T-helper 17 cell (primary cell): ENCODE measurements at regions not wholly inside any gene's neighbourhood (a gene's known extent, or its start where the extent isn't known, plus 50 kb on each side); places are given as distances from the start of the nearest gene placed in this dataset.

Source experiments
- ATAC-seq: fragments of 150-1000 bp; cut with Tn5 transposase; 2 replicates; pipeline ENCODE4 v1.10.0; 2021; ENCODE audit warnings: mild to moderate bottlenecking, moderate library complexity
- DNase-seq, 3 donors: peaks; one replicate each; pipeline versions ENCODE4 v3.0.0 to v3.0.0-alpha.2; 2020 to 2021
- H3K9me3 ChIP-seq: one replicate; pipeline ENCODE4 v1.7.0; 2013; ENCODE audit warnings: low read length, mild to moderate bottlenecking; ENCODE audit not compliant: control insufficient read depth, poor library complexity, severe bottlenecking
- H3K27ac Mint-ChIP-seq: one replicate; pipeline ENCODE4 v1.8.0; 2022; ENCODE audit warnings: mild to moderate bottlenecking, moderate library complexity, mixed read lengths
- H3K27me3 Mint-ChIP-seq: one replicate; pipeline ENCODE4 v1.8.0; 2022; ENCODE audit warnings: mixed read lengths
- H3K36me3 Mint-ChIP-seq: one replicate; pipeline ENCODE4 v1.8.0; 2022; ENCODE audit warnings: low read depth, mixed read lengths
- H3K4me1 Mint-ChIP-seq: one replicate; pipeline ENCODE4 v1.8.0; 2022; ENCODE audit warnings: mild to moderate bottlenecking, mixed read lengths
- H3K4me3 Mint-ChIP-seq: one replicate; pipeline ENCODE4 v1.8.0; 2022; ENCODE audit warnings: mild to moderate bottlenecking, moderate library complexity, mixed read lengths

GRCh38 chr20:43320536-43320935, 130.8 kb upstream of the PTPRT start:
- no peak for DNase-seq
- no peak overlapping the region for H3K27ac Mint-ChIP-seq
- H3K4me3 Mint-ChIP-seq, result no peak overlapping the region
- no peak for ATAC-seq
- peaks cover 32% of the 10 kb centered on the region for H3K27me3 Mint-ChIP-seq
- H3K36me3 Mint-ChIP-seq, result no peaks in the 10 kb centered on the region
- no peaks in the 10 kb centered on the region for H3K4me1 Mint-ChIP-seq
- H3K9me3 ChIP-seq, result no peaks in the 10 kb centered on the region

- Mint-ChIP-seq H3K36me3 (no peaks in the 10 kb centered on the region), H3K4me1 (no peaks in the 10 kb centered on the region), H3K27ac (no peak overlapping the region), H3K4me3 (no peak overlapping the region), H3K27me3 (peaks cover 25% of the 10 kb centered on the region)
- H3K9me3 ChIP-seq, result no peaks in the 10 kb centered on the region
- ATAC-seq, result no peak
- DNase-seq, result no peak
Observed at GRCh38 chr20:43318755-43319297, 129.1 kb upstream of the PTPRT start.

GRCh38 chr20:43316271-43316670, 126.6 kb upstream of the PTPRT start:
- H3K27me3 Mint-ChIP-seq, result peaks cover 27% of the 10 kb centered on the region

GRCh38 chr20:43309266-43309665, 119.6 kb upstream of the PTPRT start:
- DNase-seq, result no peak
- no peak for ATAC-seq
- H3K4me3 Mint-ChIP-seq, result no peak overlapping the region
- H3K27me3 Mint-ChIP-seq, result peaks cover 15% of the 10 kb centered on the region
- no peak overlapping the region for H3K27ac Mint-ChIP-seq
- H3K36me3 Mint-ChIP-seq, result no peaks in the 10 kb centered on the region
- H3K4me1 Mint-ChIP-seq, result no peaks in the 10 kb centered on the region
- H3K9me3 ChIP-seq, result no peaks in the 10 kb centered on the region

More at GRCh38 chr20:43316271-43316670, 126.6 kb upstream of the PTPRT start:
- DNase-seq (no peak), ATAC-seq (no peak)
- no peaks in the 10 kb centered on the region for H3K4me1 Mint-ChIP-seq
- H3K27ac Mint-ChIP-seq, result no peak overlapping the region
- H3K4me3 Mint-ChIP-seq, result no peak overlapping the region
- no peaks in the 10 kb centered on the region for H3K9me3 ChIP-seq
- no peaks in the 10 kb centered on the region for H3K36me3 Mint-ChIP-seq

GRCh38 chr20:43306837-43307236, 117.1 kb upstream of the PTPRT start:
- Mint-ChIP-seq H3K27me3 (peaks cover 17% of the 10 kb centered on the region), H3K4me3 (no peak overlapping the region), H3K4me1 (no peaks in the 10 kb centered on the region), H3K27ac (no peak overlapping the region), H3K36me3 (no peaks in the 10 kb centered on the region)
- no peaks in the 10 kb centered on the region for H3K9me3 ChIP-seq
- DNase-seq, result no peak
- ATAC-seq, result no peak

- Mint-ChIP-seq H3K36me3 (no peaks in the 10 kb centered on the region), H3K27me3 (peaks cover 15% of the 10 kb centered on the region), H3K27ac (no peak overlapping the region), H3K4me1 (no peaks in the 10 kb centered on the region), H3K4me3 (no peak overlapping the region)
- ATAC-seq, result no peak
- H3K9me3 ChIP-seq, result no peaks in the 10 kb centered on the region
- DNase-seq, result no peak
Observed at GRCh38 chr20:43305749-43306148, 116.0 kb upstream of the PTPRT start.

GRCh38 chr20:43304598-43304997, 114.9 kb upstream of the PTPRT start:
- no peaks in the 10 kb centered on the region for H3K9me3 ChIP-seq
- no peaks in the 10 kb centered on the region for H3K36me3 Mint-ChIP-seq
- no peak for ATAC-seq
- peaks cover 13% of the 10 kb centered on the region for H3K27me3 Mint-ChIP-seq
- H3K4me1 Mint-ChIP-seq, result no peaks in the 10 kb centered on the region
- no peak for DNase-seq
- H3K27ac Mint-ChIP-seq, result no peak overlapping the region
- H3K4me3 Mint-ChIP-seq, result no peak overlapping the region

GRCh38 chr20:43302936-43303335, 113.2 kb upstream of the PTPRT start:
- H3K36me3 Mint-ChIP-seq, result no peaks in the 10 kb centered on the region
- DNase-seq (no peak), ATAC-seq (no peak)
- H3K27ac Mint-ChIP-seq, result no peak overlapping the region
- H3K4me3 Mint-ChIP-seq, result no peak overlapping the region
- peaks cover 13% of the 10 kb centered on the region for H3K27me3 Mint-ChIP-seq
- H3K4me1 Mint-ChIP-seq, result no peaks in the 10 kb centered on the region
- no peaks in the 10 kb centered on the region for H3K9me3 ChIP-seq

GRCh38 chr20:43300901-43301300, 111.2 kb upstream of the PTPRT start:
- H3K27me3 Mint-ChIP-seq, result peaks cover 13% of the 10 kb centered on the region
- no peaks in the 10 kb centered on the region for H3K9me3 ChIP-seq
- H3K4me3 Mint-ChIP-seq, result no peak overlapping the region
- no peak overlapping the region for H3K27ac Mint-ChIP-seq
- H3K4me1 Mint-ChIP-seq, result no peaks in the 10 kb centered on the region
- no peaks in the 10 kb centered on the region for H3K36me3 Mint-ChIP-seq
- no peak for ATAC-seq
- DNase-seq, result no peak

GRCh38 chr20:43295781-43296180, 106.1 kb upstream of the PTPRT start:
- DNase-seq, result no peak
- no peak overlapping the region for H3K27ac Mint-ChIP-seq
- H3K9me3 ChIP-seq, result no peaks in the 10 kb centered on the region
- no peak for ATAC-seq
- H3K4me3 Mint-ChIP-seq, result no peak overlapping the region
- H3K36me3 Mint-ChIP-seq, result no peaks in the 10 kb centered on the region
- no peaks in the 10 kb centered on the region for H3K27me3 Mint-ChIP-seq
- H3K4me1 Mint-ChIP-seq, result no peaks in the 10 kb centered on the region

GRCh38 chr20:43295263-43295662, 105.6 kb upstream of the PTPRT start:
- ATAC-seq (no peak), DNase-seq (no peak)
- no peaks in the 10 kb centered on the region for H3K36me3 Mint-ChIP-seq

GRCh38 chr20:43294031-43294430, 104.3 kb upstream of the PTPRT start:
- Mint-ChIP-seq H3K4me1 (no peaks in the 10 kb centered on the region), H3K4me3 (no peak overlapping the region), H3K36me3 (no peaks in the 10 kb centered on the region), H3K27ac (no peak overlapping the region), H3K27me3 (no peaks in the 10 kb centered on the region)
- no peak for DNase-seq
- ATAC-seq, result no peak
- H3K9me3 ChIP-seq, result no peaks in the 10 kb centered on the region

More at GRCh38 chr20:43295263-43295662, 105.6 kb upstream of the PTPRT start:
- Mint-ChIP-seq H3K4me1 (no peaks in the 10 kb centered on the region), H3K27me3 (no peaks in the 10 kb centered on the region), H3K27ac (no peak overlapping the region), H3K4me3 (no peak overlapping the region)
- no peaks in the 10 kb centered on the region for H3K9me3 ChIP-seq

- no peak overlapping the region for H3K27ac Mint-ChIP-seq
- no peaks in the 10 kb centered on the region for H3K36me3 Mint-ChIP-seq
- no peak for ATAC-seq
- H3K4me1 Mint-ChIP-seq, result no peaks in the 10 kb centered on the region
- H3K4me3 Mint-ChIP-seq, result no peak overlapping the region
- no peak for DNase-seq
- no peaks in the 10 kb centered on the region for H3K9me3 ChIP-seq
- no peaks in the 10 kb centered on the region for H3K27me3 Mint-ChIP-seq
Observed at GRCh38 chr20:43293068-43293786, 103.5 kb upstream of the PTPRT start.

GRCh38 chr20:43292222-43292621, 102.5 kb upstream of the PTPRT start:
- Mint-ChIP-seq H3K27ac (no peak overlapping the region), H3K36me3 (no peaks in the 10 kb centered on the region), H3K27me3 (no peaks in the 10 kb centered on the region), H3K4me3 (no peak overlapping the region), H3K4me1 (no peaks in the 10 kb centered on the region)
- ATAC-seq (no peak), DNase-seq (no peak)
- H3K9me3 ChIP-seq, result no peaks in the 10 kb centered on the region
